ENCODE measurements at regions not wholly inside any gene's neighbourhood (a gene's known extent, or its start where the extent isn't known, plus 50 kb on each side); places are given as distances from the start of the nearest gene placed in this dataset.
A peak's percentile ranks its signal among the peaks of the same experiment; 100 is the strongest.

- intact Hi-C loops (cut with DNase I), result no loop called here
- no peak for DNase-seq (ENCODE audit: low spot score)
- ATAC-seq, result no peak
These were observed 291.0 kb upstream of the DOK6 start for GRCh38 chr18:69109686-69110085.

GRCh38 chr18:69120833-69121232 is 279.9 kb upstream of the DOK6 start:
- DNase-seq (ENCODE audit: low spot score) (no peak), ATAC-seq (no peak)
- intact Hi-C loops (cut with DNase I), result no loop called here

- DNase-seq (ENCODE audit: low spot score), result no peak
- intact Hi-C loops (cut with DNase I), result no loop called here
- ATAC-seq, result no peak
These were observed 277.3 kb upstream of the DOK6 start for GRCh38 chr18:69123421-69123820.

DNA sequence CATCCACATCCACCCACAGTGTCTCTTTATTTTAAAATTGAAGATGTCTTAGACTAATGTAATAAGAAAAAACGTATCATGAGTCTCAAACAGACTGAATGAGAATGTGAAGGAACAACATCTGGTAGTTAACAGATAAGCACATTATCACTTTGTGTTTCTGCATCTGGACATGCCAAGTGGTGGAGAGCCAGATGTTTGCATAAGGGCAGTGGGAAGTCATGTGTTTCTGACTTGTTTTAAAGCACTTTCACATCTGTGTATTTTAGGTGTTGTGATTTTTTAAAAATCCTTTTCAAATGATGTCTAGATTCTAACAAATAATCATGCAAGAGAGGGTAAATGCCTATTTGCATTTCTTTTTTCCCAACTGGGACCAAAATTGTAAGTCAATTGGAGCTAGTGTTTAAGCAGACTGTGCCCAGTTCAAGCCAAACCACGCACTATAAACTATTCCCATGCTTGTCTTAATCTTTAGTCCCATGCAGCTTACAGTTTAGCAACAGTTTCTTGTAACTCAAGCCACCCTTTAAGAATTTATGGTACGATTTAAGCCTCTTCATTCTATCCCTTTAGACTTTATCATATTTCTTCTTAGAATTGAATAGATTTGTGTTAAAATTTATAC is 272.7 kb upstream of the DOK6 start:
- ATAC-seq, result peak; percentile 49
- intact Hi-C loops (cut with DNase I), result no loop called here

DNA sequence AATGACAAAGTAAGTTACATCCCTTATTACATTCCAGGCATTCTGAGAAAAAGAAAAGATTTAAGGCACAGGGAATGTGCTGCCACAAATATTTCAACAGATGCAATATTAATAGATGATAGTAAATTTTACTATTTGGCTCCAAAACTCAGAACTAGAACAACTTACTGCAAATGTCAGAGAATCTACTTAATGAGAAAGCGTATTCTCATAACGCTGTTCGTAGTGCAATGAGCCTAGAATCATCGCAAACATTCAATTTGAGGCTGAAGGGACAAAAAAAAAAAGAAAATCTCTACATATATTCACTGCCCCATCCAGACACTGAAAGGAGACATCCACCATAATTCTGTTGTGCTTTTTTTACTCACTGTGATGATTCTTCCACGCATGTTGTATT is 272.1 kb upstream of the DOK6 start:
- no peak for DNase-seq (ENCODE audit: low spot score)
- no peak for ATAC-seq
- intact Hi-C loops (cut with DNase I), result no loop called here

More for the DNA sequence above, 272.7 kb upstream of the DOK6 start:
- no peak for DNase-seq (ENCODE audit: low spot score)

GRCh38 chr18:69128978-69129377 is 271.7 kb upstream of the DOK6 start:
- ATAC-seq, result no peak
- no peak for DNase-seq (ENCODE audit: low spot score)
- intact Hi-C loops (cut with DNase I), result no loop called here

- ATAC-seq (no peak), DNase-seq (ENCODE audit: low spot score) (no peak)
- intact Hi-C loops (cut with DNase I), result no loop called here
These were observed 262.6 kb upstream of the DOK6 start for GRCh38 chr18:69138088-69138487.

DNA sequence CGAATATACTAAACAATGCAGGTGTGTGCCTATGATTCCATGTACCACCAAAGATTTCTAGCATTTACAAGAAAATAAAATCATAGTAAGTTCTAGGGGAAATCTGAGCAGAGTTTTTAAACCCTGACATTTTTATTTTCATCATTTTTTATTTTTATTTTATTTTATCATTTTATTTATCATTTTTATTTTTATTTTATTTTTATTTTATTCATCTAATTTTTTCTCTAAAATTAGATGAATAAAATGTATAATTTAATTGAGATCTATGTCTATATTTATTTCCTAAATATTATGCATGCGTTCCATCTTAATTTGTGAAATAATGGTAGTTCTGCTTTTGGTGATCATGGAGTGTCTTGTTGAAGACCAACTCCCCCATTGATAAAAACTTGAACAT is 257.6 kb upstream of the DOK6 start:
- DNase-seq (ENCODE audit: low spot score) (no peak), ATAC-seq (no peak)
- intact Hi-C loops (cut with DNase I), result no loop called here

- intact Hi-C loops (cut with DNase I), result no loop called here
- ATAC-seq, result no peak
- DNase-seq (ENCODE audit: low spot score), result no peak
These were observed 248.3 kb upstream of the DOK6 start for GRCh38 chr18:69152436-69152835.

- intact Hi-C loops (cut with DNase I), result no loop called here
- ATAC-seq, result no peak
- no peak for DNase-seq (ENCODE audit: low spot score)
These were observed 242.8 kb upstream of the DOK6 start for GRCh38 chr18:69157906-69158305.

GRCh38 chr18:69158944-69159343 is 241.7 kb upstream of the DOK6 start:
- no peak for ATAC-seq
- intact Hi-C loops (cut with DNase I), result no loop called here
- DNase-seq (ENCODE audit: low spot score), result no peak

- ATAC-seq (no peak), DNase-seq (ENCODE audit: low spot score) (no peak)
- intact Hi-C loops (cut with DNase I), result no loop called here
These were observed 239.2 kb upstream of the DOK6 start for GRCh38 chr18:69161383-69162028.

- DNase-seq (ENCODE audit: low spot score), result no peak
- intact Hi-C loops (cut with DNase I), result no loop called here
- no peak for ATAC-seq
These were observed 238.0 kb upstream of the DOK6 start for GRCh38 chr18:69162649-69163048.

DNA sequence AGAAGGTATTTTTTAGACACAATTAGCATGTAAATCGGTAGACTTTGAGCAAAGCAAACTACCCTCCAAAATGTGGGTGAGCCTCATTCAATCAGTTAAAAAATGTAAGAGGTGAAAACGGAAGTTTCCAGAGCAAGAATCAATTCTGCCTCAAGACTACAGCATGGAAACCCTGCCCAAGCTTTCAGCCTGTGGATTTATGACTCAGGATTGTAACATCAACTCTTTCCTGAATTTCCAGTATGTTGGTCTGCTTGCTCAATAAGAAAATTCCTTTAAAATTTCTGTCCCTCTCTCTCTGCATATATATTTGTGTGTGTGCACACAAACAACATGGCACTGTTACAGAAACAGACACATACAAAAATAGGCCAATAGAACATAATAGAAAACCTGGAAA is 228.6 kb upstream of the DOK6 start:
- intact Hi-C loops (cut with DNase I), result no loop called here

GRCh38 chr18:69175681-69176080 is 225.0 kb upstream of the DOK6 start:
- no peak for ATAC-seq
- no peak for DNase-seq (ENCODE audit: low spot score)

More for the DNA sequence above, 228.6 kb upstream of the DOK6 start:
- DNase-seq (ENCODE audit: low spot score) (no peak), ATAC-seq (no peak)

DNA sequence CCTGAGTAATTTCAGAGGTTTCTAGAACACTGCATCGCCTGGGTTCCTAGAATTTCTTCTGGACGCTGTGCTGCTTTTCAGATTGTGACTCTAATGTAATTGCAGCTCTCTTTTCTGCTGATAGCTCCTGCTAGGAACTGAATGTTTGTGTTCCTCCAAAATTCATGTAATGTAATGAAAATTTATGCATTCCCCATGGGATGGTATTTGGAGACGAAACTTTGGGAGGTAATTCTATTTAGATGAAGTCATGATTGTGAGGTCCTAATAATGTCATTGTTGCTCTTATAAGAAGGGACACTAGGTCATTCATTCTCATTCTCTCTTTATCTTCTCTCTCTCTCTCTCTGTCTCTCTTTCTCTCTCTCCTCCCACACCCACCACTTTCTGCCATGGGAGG is 223.9 kb upstream of the DOK6 start:
- intact Hi-C loops (cut with DNase I), result no loop called here
- ATAC-seq, result no peak
- DNase-seq (ENCODE audit: low spot score), result no peak

More at GRCh38 chr18:69175681-69176080, 225.0 kb upstream of the DOK6 start:
- intact Hi-C loops (cut with DNase I), result no loop called here

DNA sequence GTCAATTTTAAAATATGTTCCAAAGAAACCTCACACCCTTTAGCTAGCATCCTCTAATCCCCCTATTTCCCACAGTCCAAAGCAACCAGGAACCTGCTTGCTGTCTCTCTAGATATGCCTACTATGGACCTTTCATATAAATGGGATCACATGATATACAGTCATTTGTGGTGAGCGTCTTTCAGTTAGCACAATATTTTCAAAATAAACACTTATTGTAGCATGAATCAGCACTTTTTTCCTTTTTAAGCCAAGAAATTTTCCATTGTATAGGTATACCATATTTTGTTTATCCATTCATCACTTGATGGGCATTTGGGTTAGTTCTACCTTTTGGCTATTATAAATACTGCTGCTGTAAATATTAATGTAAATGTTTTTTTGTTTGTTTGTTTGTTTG is 223.0 kb upstream of the DOK6 start:
- DNase-seq (ENCODE audit: low spot score), result no peak
- no peak for ATAC-seq
- intact Hi-C loops (cut with DNase I), result no loop called here

- ATAC-seq, result no peak
- DNase-seq (ENCODE audit: low spot score), result no peak
- intact Hi-C loops (cut with DNase I), result no loop called here
These were observed 214.5 kb upstream of the DOK6 start for GRCh38 chr18:69186162-69186561.

GRCh38 chr18:69196336-69196735 is 204.4 kb upstream of the DOK6 start:
- no peak for DNase-seq (ENCODE audit: low spot score)
- ATAC-seq, result no peak
- intact Hi-C loops (cut with DNase I), result no loop called here

DNA sequence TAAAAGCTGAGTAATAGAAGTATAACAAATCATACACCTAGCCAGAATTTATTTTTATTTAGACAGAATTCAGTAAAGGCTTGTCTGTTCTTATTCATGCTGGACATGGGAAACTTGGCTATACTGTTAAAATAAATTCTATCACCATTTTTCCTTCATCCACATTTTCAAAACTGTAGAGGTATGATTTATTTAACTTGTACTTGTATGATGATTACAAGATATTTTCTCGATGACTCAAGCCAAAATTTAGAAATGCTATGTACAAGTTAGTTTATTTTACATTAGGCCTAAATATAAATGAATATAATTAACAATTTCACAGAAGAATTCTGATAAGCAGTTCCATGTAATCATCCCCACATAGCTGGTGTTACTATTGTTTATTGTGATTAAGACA is 194.8 kb upstream of the DOK6 start:
- DNase-seq (ENCODE audit: low spot score), result no peak
- intact Hi-C loops (cut with DNase I), result no loop called here
- ATAC-seq, result no peak

DNA sequence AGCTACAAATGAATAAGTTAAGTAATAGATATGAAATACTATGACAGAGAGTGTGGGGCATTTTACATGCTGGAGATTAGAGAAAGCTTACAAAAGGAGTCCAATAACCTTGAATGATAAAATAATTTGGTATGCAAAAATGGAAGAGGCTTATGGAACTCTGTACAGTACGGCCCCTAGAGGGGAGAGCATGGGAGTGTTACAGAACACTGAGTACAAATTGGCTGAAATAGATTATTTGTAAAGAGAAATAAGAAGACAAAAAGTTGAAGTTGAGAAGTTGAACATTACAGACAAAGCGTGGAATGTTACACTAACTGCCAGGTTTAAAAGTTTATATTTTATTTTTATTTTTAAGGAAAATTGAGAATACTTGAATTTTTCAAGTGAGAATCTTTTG is 192.1 kb upstream of the DOK6 start:
- intact Hi-C loops (cut with DNase I), result no loop called here
- no peak for DNase-seq (ENCODE audit: low spot score)
- no peak for ATAC-seq
